GM10266 (cell line): ENCODE measurements at regions not wholly inside any gene's neighbourhood (a gene's known extent, or its start where the extent isn't known, plus 50 kb on each side); places are given as distances from the start of the nearest gene placed in this dataset.
"Not testable (repeated sequence)": the region's sequence is repeated elsewhere in the genome, so short reads cannot be mapped to it uniquely, and the experiment has no call there.

Experiments
- DNase-seq: peaks from one replicate; pipeline ENCODE4 v3.0.0; 2012; ENCODE audit errors: extremely low spot score
- TF ChIP-seq, protein P1 (sequence below): IDR thresholded peaks from 2 replicates; pipeline ENCODE4 v1.5.1; 2012; ENCODE audit warnings: mild to moderate bottlenecking, low read depth; ENCODE audit not compliant: control insufficient read depth, insufficient read depth; ENCODE audit errors: missing control alignments

DNA sequence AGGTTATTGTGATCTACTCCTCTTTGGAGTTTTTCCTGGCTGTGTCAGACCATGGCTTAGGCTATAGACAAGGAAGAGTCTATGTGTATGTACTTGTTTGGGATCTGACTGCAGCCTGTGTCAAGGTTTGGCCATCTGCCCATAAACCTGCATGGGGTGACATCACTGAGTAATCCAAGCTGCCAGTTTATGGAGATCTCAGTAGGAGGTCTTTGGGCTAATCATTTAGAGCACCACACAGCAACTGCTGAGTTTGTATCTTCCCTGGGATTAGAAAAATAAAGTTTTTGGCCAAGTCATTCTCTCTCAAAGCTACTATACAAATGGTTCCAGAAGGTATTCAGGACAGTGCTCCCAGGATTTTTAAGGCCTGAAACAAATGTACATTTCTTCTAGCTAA, 65.5 kb upstream of the HSPB3 start:
- TF ChIP-seq, protein P1, sequence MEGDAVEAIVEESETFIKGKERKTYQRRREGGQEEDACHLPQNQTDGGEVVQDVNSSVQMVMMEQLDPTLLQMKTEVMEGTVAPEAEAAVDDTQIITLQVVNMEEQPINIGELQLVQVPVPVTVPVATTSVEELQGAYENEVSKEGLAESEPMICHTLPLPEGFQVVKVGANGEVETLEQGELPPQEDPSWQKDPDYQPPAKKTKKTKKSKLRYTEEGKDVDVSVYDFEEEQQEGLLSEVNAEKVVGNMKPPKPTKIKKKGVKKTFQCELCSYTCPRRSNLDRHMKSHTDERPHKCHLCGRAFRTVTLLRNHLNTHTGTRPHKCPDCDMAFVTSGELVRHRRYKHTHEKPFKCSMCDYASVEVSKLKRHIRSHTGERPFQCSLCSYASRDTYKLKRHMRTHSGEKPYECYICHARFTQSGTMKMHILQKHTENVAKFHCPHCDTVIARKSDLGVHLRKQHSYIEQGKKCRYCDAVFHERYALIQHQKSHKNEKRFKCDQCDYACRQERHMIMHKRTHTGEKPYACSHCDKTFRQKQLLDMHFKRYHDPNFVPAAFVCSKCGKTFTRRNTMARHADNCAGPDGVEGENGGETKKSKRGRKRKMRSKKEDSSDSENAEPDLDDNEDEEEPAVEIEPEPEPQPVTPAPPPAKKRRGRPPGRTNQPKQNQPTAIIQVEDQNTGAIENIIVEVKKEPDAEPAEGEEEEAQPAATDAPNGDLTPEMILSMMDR: no peak
- DNase-seq: no peak

DNA sequence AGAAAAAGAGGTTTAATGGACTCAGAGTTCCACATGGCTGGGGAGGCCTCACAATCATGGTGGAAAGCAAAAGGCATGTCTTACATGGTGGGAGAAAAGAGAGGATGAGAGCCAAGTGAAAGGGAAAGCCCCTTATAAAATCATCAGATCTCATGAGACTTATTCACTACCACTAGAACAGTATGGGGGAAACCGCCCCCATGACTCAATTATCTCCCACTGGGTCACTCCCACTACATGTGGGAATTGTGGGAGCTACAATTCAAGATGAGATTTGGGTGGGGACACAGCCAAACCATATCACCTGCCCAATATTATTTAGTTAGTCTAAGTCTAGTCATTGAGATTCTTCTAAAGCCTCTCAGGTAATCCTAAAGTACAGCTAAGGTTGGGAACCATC, 66.1 kb upstream of the HSPB3 start:
- not testable (repeated sequence) for DNase-seq

DNA sequence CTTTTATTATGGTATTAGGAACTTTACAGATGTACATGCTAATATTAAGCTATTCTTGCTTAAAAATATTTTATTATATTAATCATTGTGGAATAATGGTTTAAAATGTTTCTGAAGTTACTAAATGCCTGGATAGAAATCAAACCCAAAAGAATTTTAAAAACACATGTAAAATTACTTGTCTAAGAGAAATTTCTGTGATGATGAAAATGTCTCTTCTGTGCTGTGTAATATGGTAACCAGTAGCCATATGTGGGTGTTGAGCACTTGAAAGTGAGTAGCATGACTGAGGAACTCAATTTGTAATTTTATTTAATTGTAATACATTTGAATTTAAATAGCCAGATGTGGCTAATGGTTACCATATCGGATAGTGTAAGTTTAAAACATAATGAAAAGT, 66.7 kb upstream of the HSPB3 start:
- DNase-seq: no peak
- TF ChIP-seq, protein P1: no peak

DNA sequence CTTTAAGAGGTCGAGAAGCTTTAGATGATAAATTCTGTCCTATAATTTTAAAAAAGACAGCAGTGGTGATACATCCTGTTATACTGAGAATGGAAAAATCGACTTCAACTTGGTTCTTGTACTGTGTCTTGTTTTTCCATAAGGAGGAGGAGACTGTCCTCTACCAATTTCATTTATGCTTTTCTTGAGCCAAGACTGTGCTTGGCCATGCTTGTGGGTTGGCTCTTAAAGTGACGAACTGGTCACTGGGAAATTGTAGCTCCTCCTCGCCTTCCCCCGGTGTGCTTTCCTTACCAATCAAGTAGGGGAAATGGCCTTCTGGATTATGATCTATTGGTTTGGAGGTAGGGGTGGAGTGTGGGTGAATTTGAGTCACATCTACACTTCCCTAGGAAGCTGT, 67.1 kb upstream of the HSPB3 start:
- TF ChIP-seq, protein P1: no peak
- no peak for DNase-seq

DNA sequence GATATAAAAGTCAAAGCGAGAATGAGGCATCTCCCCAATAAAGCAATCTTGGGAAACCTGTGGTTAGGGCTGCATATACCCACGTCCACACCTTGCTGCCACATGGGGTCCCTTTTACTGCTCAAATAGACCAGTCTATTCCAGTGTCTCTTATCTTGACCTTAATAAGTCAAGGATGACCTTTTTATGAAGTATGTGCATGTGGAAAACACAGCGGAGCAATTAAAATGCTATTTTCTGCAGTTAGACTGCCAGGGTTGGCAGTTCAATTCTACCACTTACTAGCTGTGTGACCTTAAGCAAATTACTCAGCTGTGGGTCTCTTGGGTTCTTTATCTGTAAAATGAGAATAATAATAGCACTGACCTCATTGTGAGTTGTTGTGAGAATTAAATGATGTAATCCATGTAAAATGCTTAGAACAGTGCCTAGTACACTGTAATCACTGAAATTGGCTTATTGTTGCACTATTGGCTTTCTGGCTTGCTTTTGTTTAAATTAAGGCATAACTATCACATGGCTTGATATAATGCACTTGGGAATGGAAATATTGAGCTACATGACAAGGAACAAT, 67.8 kb upstream of the HSPB3 start:
- no peak for DNase-seq
- TF ChIP-seq, protein P1: no peak

DNA sequence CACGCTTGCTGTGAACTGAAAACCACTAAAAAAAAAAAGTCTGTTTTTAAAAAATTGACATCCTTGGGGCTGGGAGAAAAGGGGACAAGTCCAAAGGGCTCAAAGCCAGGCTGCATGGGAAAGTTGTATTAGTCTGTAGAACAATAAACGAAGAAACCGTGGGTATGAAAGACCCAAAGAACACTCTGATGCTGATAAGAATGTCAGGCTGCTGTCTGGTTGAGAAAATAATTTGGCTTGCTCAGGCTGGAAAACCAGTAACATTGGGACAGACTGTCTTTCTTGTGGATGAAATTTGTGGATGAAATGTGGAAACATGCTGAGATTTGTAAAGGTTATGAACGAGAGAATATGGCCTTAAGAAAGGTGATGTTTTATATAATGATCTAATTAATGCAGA, 68.5 kb upstream of the HSPB3 start:
- TF ChIP-seq, protein P1: no peak
- DNase-seq: no peak

DNA sequence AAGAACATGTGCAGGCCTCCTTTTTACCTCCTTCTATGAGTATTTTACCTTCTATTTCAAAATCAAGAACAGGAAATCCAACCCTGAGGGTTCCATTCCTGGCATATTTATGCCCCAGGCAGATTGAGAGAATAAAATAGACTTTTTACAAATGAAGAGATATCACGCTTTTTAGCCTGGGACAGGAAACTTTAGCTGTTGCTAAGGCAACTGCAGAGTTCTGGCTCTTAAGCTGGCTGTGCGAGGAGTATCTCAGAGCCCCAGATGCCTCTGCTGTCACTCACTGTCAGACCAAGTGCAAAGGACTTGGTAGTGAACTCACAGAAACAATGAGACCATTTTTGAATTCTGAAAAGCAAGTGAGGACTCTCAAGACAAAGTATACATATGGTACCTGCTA, 69.5 kb upstream of the HSPB3 start:
- TF ChIP-seq, protein P1: no peak
- DNase-seq: no peak

DNA sequence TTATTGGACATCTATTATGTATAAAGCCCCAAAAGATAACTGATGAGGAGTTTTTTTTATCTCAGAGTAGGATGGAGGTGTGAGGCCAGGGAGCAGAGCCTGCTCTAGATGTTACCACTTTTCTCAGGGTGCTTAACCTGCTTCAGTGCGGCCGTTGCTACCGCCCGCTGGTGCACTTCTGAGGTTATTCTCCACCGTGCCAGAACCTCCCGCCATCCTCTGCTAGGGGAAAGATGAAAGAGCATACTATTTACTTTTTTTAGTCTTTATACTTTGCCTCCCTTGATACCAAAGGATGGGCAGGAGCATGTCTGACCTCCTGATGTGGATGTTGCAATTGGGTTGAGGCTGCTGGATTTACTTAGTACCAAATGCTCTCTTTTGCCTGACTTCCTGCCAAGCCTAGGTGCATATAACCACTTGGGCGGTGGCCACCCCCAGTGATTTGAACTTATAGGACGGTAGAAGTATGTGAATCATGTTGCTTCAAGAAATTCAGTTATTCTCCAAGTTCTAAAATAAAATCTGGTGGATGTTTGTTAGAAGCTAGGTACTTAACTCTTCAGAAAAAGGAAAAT, 71.1 kb upstream of the HSPB3 start:
- TF ChIP-seq, protein P1: no peak
- DNase-seq: no peak
